Amniotic epithelial cell (primary cell): ENCODE measurements at regions not wholly inside any gene's neighbourhood (a gene's known extent, or its start where the extent isn't known, plus 50 kb on each side); places are given as distances from the start of the nearest gene placed in this dataset.
A peak's percentile ranks its signal among the peaks of the same experiment; 100 is the strongest.

Source experiments
- DNase-seq: peaks from one replicate; pipeline ENCODE4 v3.0.0-alpha.2; 2010; ENCODE audit warnings: low read depth

- no peak for DNase-seq
Observed at GRCh38 chr10:83250396-83250795, 888.9 kb upstream of the GHITM start.

GRCh38 chr10:83252169-83252568, 887.1 kb upstream of the GHITM start:
- DNase-seq, result no peak

- no peak for DNase-seq
Observed at GRCh38 chr10:83252596-83252995, 886.7 kb upstream of the GHITM start.

DNA sequence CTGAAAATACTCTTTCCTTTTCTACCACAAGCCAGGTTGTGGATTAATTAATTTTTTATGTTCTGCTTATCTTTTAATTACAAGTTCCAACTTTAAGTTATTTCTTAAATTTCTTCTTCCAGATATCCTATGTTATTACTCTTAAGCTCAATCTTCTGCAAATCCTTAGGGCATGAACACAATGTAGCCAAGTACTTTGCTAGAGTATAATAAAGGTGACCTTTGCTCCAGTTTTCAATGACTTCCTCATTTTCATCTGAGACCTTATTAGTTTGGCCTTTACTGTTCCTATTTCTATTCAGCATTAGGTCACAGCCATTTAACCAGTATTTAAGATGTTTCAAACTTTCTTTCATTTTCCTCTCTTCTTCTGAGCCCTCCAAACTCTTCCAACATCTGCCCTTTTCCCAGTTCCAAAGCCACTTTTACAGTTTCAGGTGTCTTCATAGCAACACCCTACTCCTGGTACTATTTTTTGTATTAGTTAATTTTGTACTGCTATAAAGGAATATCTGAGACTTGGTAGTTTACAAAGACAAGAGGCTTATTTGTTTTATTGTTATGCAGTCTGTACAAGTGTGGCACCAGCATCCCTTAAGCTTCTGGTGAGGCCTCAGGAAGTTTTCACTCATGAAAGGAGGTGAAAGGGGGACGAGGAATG, 886.2 kb upstream of the GHITM start:
- DNase-seq, result no peak

GRCh38 chr10:83254698-83255097, 884.6 kb upstream of the GHITM start:
- DNase-seq, result no peak

DNA sequence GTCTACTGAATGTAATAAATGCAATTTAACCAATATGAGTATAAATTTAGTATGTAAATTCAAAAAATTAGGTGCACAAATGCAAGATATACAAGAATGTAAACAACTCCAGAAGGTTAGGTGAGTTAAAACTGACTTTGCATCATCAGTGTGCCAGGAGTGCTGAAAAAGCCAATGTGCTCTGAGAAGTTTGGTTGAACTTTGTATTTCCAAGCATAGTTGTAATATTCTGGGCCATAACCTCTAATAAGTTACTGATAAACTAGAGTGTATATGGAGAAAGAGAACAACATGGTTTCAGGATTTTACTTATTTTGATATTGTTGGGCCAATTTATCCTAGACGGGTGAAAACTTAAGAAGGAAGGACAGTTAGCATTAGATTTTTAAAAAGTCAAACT, 876.9 kb upstream of the GHITM start:
- no peak for DNase-seq

- DNase-seq, result no peak
Observed at GRCh38 chr10:83272666-83273434, 866.5 kb upstream of the GHITM start.

GRCh38 chr10:83274088-83274487, 865.2 kb upstream of the GHITM start:
- DNase-seq, result peak; percentile 5

DNA sequence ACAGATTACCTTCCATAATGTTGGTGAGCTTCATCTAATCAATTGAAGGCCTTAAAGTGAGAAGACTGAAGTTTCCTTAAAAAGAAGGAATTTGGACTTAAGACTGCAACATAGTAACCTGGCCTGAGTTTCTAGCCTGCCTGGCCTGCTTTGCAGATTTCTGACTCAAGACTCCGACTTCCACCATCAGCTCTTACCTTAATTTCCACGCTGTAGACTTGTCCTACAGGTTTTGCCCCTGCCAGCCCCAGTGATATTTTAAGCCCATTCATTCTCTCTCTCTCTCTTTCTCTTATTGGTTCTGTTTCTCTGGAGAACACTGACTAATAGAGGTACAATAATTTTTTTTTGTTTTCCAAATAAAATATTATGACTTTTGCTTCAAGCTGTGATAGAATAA, 862.3 kb upstream of the GHITM start:
- DNase-seq, result no peak

GRCh38 chr10:83283151-83283550, 856.2 kb upstream of the GHITM start:
- DNase-seq, result no peak

GRCh38 chr10:83287374-83287773, 851.9 kb upstream of the GHITM start:
- no peak for DNase-seq

DNA sequence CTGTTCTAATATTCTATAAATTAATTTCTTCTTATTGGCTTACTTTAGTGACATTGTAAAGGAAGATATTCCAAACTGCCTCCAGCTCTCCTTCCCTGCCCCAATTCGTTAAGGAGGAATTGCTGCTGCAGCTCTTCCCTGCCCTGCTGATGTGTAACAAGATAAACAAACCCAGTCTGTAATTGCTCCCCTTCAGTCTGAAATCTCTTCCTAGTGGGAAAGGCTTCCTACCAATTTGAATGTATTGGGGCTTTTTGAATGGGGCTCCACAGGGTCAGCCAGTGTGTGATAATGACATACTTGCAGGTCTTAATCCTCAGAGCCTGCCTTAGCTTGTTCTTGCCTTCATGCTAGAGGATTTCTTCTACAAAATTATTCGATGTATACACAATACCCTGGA, 849.9 kb upstream of the GHITM start:
- DNase-seq, result no peak

DNA sequence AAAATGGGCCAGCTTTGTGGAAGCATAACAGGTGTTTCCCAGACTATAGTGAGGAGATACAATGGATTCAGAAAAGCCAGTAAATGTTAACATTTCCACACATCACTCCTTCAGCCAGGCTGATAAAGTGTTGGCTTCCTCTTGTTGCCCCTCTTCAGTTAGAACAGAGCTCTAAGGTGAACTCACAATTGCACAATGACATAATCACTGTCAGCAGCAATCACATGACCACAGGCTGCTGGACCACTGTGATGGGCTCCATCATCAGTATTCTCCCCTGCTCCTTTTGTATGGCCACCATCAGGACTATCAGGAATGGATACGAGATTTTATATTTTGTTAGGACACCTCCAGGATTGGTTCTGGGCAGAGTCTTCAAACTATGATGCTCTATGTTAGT, 849.4 kb upstream of the GHITM start:
- DNase-seq, result no peak

DNA sequence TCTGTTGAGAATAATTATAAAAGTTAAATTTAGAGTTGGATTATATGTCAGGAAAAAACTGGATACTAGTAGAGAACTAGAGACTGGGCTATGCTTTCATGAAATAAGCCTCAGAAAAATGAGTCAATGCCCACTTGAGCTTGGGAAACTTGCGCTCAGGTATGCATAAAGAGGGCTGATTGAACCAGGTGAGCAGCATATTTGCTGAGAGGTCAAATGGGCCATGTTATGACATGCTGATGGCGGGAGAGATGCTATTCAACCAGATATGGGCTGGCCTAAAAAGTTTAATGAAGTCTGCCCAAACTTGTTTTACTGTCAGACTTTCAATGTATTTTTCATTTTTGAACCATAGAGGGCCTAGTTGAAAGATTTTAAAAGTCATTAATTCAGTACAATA, 837.6 kb upstream of the GHITM start:
- no peak for DNase-seq

DNA sequence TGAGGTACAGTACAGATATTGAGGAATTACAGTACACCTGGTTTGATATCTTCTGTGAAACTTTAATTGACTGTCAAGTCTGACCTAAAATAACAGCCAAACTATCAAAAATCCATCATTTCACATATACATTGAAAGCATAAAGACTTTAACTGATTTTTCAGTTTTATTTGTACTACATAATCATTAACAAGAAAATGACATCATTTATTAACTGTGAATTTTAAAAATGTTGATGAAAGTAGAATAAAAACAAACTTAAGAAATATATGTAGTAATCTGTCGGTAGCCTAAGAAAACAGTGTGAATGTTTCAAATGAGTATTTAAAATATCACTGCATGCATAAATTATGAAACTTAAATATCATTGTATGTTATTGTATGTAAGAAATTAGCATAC, 836.7 kb upstream of the GHITM start:
- DNase-seq, result no peak

- DNase-seq, result no peak
Observed at GRCh38 chr10:83310688-83311087, 828.6 kb upstream of the GHITM start.

GRCh38 chr10:83312570-83312969, 826.7 kb upstream of the GHITM start:
- DNase-seq, result no peak

DNA sequence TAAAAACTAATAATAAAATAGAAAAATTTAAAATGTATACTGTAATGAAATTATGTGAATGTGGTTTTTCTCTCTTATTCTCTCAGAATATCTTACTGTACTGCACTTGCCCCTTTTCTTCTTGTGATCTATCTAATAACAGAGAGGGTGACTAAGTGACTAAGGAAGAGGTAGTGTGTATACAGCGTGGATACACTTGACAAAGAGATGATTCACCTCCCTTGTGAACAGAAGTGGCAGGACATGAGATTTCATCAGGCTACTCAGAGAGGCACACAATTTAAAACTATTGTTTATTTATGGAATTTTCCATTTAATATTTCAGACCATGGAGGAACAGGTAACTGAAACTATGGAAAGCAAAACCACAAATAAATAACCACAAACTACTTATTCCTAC, 806.6 kb upstream of the GHITM start:
- DNase-seq, result peak; percentile 10

GRCh38 chr10:83333566-83333965, 805.7 kb upstream of the GHITM start:
- DNase-seq, result no peak

GRCh38 chr10:83343676-83344075, 795.6 kb upstream of the GHITM start:
- peak; percentile 61 for DNase-seq

- DNase-seq, result peak; percentile 94
Observed at GRCh38 chr10:83346266-83346910, 792.9 kb upstream of the GHITM start.

GRCh38 chr10:83352588-83352987, 786.7 kb upstream of the GHITM start:
- DNase-seq, result no peak

DNA sequence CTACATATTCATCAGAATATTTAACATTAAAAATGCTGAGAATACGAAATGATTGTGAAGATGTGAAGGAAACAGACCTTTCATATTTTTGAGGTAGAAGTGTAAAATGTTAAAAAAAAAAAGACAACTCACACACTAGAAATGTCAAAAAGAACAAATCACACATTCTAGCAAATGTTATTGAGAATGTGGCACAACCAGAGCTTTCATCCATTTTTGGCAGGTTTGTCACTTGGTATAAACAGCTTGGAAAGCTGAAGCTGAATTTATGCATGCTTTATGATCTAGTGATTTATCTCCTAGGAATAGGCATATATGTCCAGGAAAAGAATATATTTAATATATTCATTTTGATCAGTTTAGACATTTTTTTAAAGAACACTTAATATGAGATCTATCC, 784.9 kb upstream of the GHITM start:
- DNase-seq, result no peak
